Loucy (cell line): ENCODE measurements at regions not wholly inside any gene's neighbourhood (a gene's known extent, or its start where the extent isn't known, plus 50 kb on each side); places are given as distances from the start of the nearest gene placed in this dataset.

Experiments
- EZH2phosphoT487 ChIP-seq: fragments of 200-600 bp; IDR thresholded peaks from 2 replicates; pipeline ENCODE4 v1.6.1; 2018; ENCODE audit warnings: antibody characterized with exemption, mild to moderate bottlenecking, moderate library complexity, borderline replicate concordance
- TF ChIP-seq, protein P1 (sequence below): fragments of 200-600 bp; sonication (generic); conservative IDR thresholded peaks from 2 replicates; pipeline ENCODE4 v1.5.1; 2014; ENCODE audit warnings: mild to moderate bottlenecking, antibody characterized with exemption, low read length

DNA sequence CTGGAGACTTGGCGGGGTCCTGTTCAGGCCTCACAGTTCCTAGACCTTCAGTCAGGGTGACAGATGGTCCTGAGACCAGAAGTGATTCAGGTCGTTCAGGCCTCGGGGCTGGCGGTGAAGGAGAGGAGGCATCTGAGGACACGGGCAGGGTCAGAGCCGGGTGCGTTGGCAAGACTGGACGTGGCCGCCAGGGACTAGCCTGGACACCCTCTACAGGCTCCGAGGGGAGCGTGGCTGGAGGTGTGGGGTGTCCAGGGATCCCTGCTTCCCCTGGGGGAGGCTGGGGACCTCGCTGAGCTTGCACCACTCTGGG lies 64.0 kb upstream of the TARDBP start:
- TF ChIP-seq, protein P1, sequence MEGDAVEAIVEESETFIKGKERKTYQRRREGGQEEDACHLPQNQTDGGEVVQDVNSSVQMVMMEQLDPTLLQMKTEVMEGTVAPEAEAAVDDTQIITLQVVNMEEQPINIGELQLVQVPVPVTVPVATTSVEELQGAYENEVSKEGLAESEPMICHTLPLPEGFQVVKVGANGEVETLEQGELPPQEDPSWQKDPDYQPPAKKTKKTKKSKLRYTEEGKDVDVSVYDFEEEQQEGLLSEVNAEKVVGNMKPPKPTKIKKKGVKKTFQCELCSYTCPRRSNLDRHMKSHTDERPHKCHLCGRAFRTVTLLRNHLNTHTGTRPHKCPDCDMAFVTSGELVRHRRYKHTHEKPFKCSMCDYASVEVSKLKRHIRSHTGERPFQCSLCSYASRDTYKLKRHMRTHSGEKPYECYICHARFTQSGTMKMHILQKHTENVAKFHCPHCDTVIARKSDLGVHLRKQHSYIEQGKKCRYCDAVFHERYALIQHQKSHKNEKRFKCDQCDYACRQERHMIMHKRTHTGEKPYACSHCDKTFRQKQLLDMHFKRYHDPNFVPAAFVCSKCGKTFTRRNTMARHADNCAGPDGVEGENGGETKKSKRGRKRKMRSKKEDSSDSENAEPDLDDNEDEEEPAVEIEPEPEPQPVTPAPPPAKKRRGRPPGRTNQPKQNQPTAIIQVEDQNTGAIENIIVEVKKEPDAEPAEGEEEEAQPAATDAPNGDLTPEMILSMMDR = no peak
- TF ChIP-seq EZH2phosphoT487 = no peak
